IMR-90 (cell line): ENCODE measurements at regions not wholly inside any gene's neighbourhood (a gene's known extent, or its start where the extent isn't known, plus 50 kb on each side); places are given as distances from the start of the nearest gene placed in this dataset.

Experiments used
- ATAC-seq: fragments of 200-7000 bp; cut with Tn5 transposase; 2 replicates; pipeline ENCODE4 v1.9.1; 2020; ENCODE audit warnings: low read depth, mild to moderate bottlenecking, moderate library complexity
- BruUV-seq: library from RNA; stranded (reverse); fragments of 400-500 nt; replicated peaks from 2 replicates; lab custom pipeline; 2021; lab: Mats Ljungman, UMichigan
- CTCF ChIA-PET: fragments of 300-600 bp; formaldehyde crosslinking; extraction: SDS; loops from one replicate; lab custom pipeline; 2021; ENCODE audit warnings: antibody characterized with exemption; lab: Yijun Ruan, JAX
- POLR2A ChIA-PET: fragments of 300-600 bp; sonication (Branson Sonifier 250); formaldehyde crosslinking; loops from one replicate; lab custom pipeline; 2022; ENCODE audit warnings: antibody characterized with exemption; ENCODE audit not compliant: unreplicated experiment; lab: Charles Lee
- DNase-seq: peaks from one replicate; pipeline ENCODE4 v3.0.0; 2013
- H2AFZ ChIP-seq: replicated peaks from 2 replicates; pipeline ENCODE3; 2013; ENCODE audit warnings: low read length, mild to moderate bottlenecking; ENCODE audit not compliant: poor library complexity
- H2AK5ac ChIP-seq: 2 replicates; pipeline ENCODE4 v1.6.1; 2013; ENCODE audit warnings: low read depth, low read length, inconsistent platforms
- H2AK9ac ChIP-seq: replicated peaks from 2 replicates; pipeline ENCODE3; 2013; ENCODE audit warnings: mild to moderate bottlenecking, low read depth, low read length, moderate library complexity; ENCODE audit not compliant: poor library complexity
- H2BK120ac ChIP-seq: 2 replicates; pipeline ENCODE4 v1.6.1; 2013; ENCODE audit warnings: low read depth, low read length, inconsistent platforms
- H2BK15ac ChIP-seq: 3 replicates; pipeline ENCODE4 v1.6.1; 2013; ENCODE audit warnings: low read depth, low read length, inconsistent platforms
- H2BK20ac ChIP-seq: 2 replicates; pipeline ENCODE4 v1.6.1; 2013; ENCODE audit warnings: low read depth, mild to moderate bottlenecking, inconsistent platforms, low read length, moderate library complexity
- H2BK5ac ChIP-seq: 2 replicates; pipeline ENCODE4 v1.6.1; 2013; ENCODE audit warnings: mild to moderate bottlenecking, low read depth, low read length, inconsistent platforms; ENCODE audit not compliant: poor library complexity, severe bottlenecking
- H3K14ac ChIP-seq: replicated peaks from 2 replicates; pipeline ENCODE4 v1.6.1; 2013; ENCODE audit warnings: low read depth, low read length, inconsistent platforms
- H3K18ac ChIP-seq: 2 replicates; pipeline ENCODE4 v1.6.1; 2013; ENCODE audit warnings: low read depth, low read length, control low read depth
- H3K23ac ChIP-seq: 2 replicates; pipeline ENCODE4 v1.6.1; 2013; ENCODE audit warnings: low read depth, low read length, inconsistent platforms
- H3K27ac ChIP-seq: 2 replicates; pipeline ENCODE4 v1.5.1; 2013; ENCODE audit warnings: mild to moderate bottlenecking, control low read depth, low read length; ENCODE audit not compliant: insufficient read depth
- H3K27me3 ChIP-seq: 2 replicates; pipeline ENCODE4 v1.6.1; 2013; ENCODE audit warnings: low read length; ENCODE audit not compliant: control insufficient read depth, insufficient read depth
- H3K36me3 ChIP-seq: 2 replicates; pipeline ENCODE4 v1.6.1; 2013; ENCODE audit warnings: low read length, mixed read lengths; ENCODE audit not compliant: control insufficient read depth, insufficient read depth
- H3K4ac ChIP-seq: 2 replicates; pipeline ENCODE4 v1.6.1; 2013; ENCODE audit warnings: low read depth, low read length, inconsistent platforms
- H3K4me1 ChIP-seq: 2 replicates; pipeline ENCODE4 v1.6.1; 2013; ENCODE audit warnings: low read length, mixed read lengths; ENCODE audit not compliant: control insufficient read depth, insufficient read depth
- H3K4me2 ChIP-seq: 2 replicates; pipeline ENCODE4 v1.6.1; 2013; ENCODE audit warnings: low read depth, mild to moderate bottlenecking, control low read depth, low read length, moderate library complexity
- H3K4me3 ChIP-seq: 2 replicates; pipeline ENCODE4 v1.5.1; 2013; ENCODE audit warnings: low read depth, mild to moderate bottlenecking, control low read depth, low read length, moderate library complexity; ENCODE audit not compliant: insufficient read depth
- H3K56ac ChIP-seq: 2 replicates; pipeline ENCODE4 v1.6.1; 2013; ENCODE audit warnings: low read length, inconsistent platforms; ENCODE audit not compliant: insufficient read depth; ENCODE audit errors: extremely low read depth
- H3K79me1 ChIP-seq, 2 experiments: 2 replicates each; pipeline ENCODE4 v1.6.1; 2013; ENCODE audit warnings: low read length in 2 of 2, inconsistent platforms in 1 of 2, low read depth in 1 of 2
- H3K9ac ChIP-seq: 2 replicates; pipeline ENCODE4 v1.6.1; 2013; ENCODE audit warnings: low read depth, low read length, control low read depth
- H3K9me1 ChIP-seq: 2 replicates; pipeline ENCODE4 v1.6.1; 2013; ENCODE audit warnings: low read length, inconsistent platforms; ENCODE audit not compliant: insufficient read depth
- H3K9me3 ChIP-seq: 2 replicates; pipeline ENCODE4 v1.6.1; 2013; ENCODE audit warnings: low read length; ENCODE audit not compliant: control insufficient read depth, insufficient read depth
- H4K20me1 ChIP-seq: 2 replicates; pipeline ENCODE4 v1.6.1; 2013; ENCODE audit warnings: low read length, inconsistent platforms; ENCODE audit not compliant: insufficient read depth
- H4K5ac ChIP-seq: 2 replicates; pipeline ENCODE4 v1.6.1; 2013; ENCODE audit warnings: mild to moderate bottlenecking, low read depth, low read length, control low read depth
- H4K8ac ChIP-seq, 2 experiments: 2 replicates each; pipeline ENCODE4 v1.6.1; 2013; ENCODE audit warnings: low read depth in 2 of 2, low read length in 2 of 2, control low read depth in 1 of 2, inconsistent platforms in 1 of 2
- H4K91ac ChIP-seq: 2 replicates; pipeline ENCODE4 v1.6.1; 2013; ENCODE audit warnings: low read depth, low read length, inconsistent platforms; ENCODE audit not compliant: insufficient read depth
- FOS ChIP-seq: fragments of 150-350 bp; IDR thresholded peaks from 2 replicates; pipeline ENCODE4 v1.6.1; 2016; ENCODE audit warnings: low read depth, low read length
- MXI1 ChIP-seq: IDR thresholded peaks from 2 replicates; pipeline ENCODE4 v1.6.1; 2012; ENCODE audit warnings: low read depth, mild to moderate bottlenecking, low read length, moderate library complexity, borderline replicate concordance
- RCOR1 ChIP-seq: IDR thresholded peaks from 2 replicates; pipeline ENCODE4 v1.6.1; 2012; ENCODE audit warnings: mild to moderate bottlenecking, low read length, improper control_type of control experiment; ENCODE audit not compliant: insufficient replicate concordance
- SMC3 ChIP-seq: fragments of 150-350 bp; IDR thresholded peaks from 2 replicates; pipeline ENCODE4 v1.6.1; 2016; ENCODE audit warnings: low read depth, mild to moderate bottlenecking, antibody characterized with exemption, low read length, moderate library complexity
- WGBS, 2 experiments: methylation state at CpG; one replicate each; pipeline versions ENCODE4 v1.1.5 to v1.1.7; 2013; ENCODE audit warnings: missing lambda C conversion rate in 2 of 2; ENCODE audit not compliant: insufficient read length in 1 of 2; ENCODE audit errors: extremely low coverage in 2 of 2; 5-methylcytosine and 5-hydroxymethylcytosine counted together
- dilution Hi-C: fragments of 300-500 bp; cut with HindIII; formaldehyde crosslinking; loops from one replicate; pipeline ENCODE4 v1.14.3; 2018; ENCODE audit warnings: low sequenced_read_pairs; ENCODE audit not compliant: unreplicated experiment
- in situ Hi-C: fragments of 300-500 bp; cut with MboI; formaldehyde crosslinking; loops from 3 replicates; pipeline ENCODE4 v1.14.3; 2019; ENCODE audit warnings: low sequenced_read_pairs, inconsistent platforms, mixed read lengths
- intact Hi-C: fragments of 100-400 bp; cut with micrococcal nuclease; formaldehyde crosslinking; loops from 2 replicates; pipeline ENCODE4 v1.10.0; 2022
- TF ChIP-seq, protein P1 (sequence below): fragments of 150-350 bp; IDR thresholded peaks from 2 replicates; pipeline ENCODE4 v1.6.1; 2016; ENCODE audit warnings: low read depth, mild to moderate bottlenecking, low read length, moderate library complexity, borderline replicate concordance

DNA sequence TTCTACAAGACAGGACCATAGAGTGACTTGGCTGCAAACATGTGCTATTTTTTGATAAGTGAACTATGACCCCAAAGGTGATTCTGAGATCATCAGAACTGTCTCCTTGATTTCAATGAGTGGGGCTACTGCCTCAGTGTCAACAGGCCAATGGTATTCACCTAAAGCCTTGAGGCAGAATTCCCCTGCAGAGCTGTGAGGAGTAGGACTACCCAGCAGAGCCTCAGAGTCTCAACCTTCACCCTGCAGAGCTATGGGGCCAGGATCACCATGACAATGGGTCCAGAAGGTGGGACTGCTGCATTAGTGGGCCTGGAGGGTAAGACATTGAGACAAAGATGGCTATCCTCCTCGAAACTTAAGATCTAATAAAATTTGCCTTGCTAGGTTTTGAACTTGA lies 1668.2 kb upstream of the SLC39A10 start:
- Histone ChIP-seq H3K36me3 (no peaks in the 10 kb centered on the region), H3K4ac (no peak overlapping the region), H4K91ac (no peak overlapping the region), H2BK5ac (no peak overlapping the region), H3K27ac (no peak overlapping the region), H3K27me3 (no peaks in the 10 kb centered on the region), H3K9ac (no peak overlapping the region), H3K18ac (no peak overlapping the region), H2BK120ac (no peak overlapping the region), H4K5ac (no peak overlapping the region), H3K4me3 (no peak overlapping the region), H4K20me1 (no peaks in the 10 kb centered on the region), H3K79me1 (no peaks in the 10 kb centered on the region), H2AFZ (no peak overlapping the region), H2AK5ac (no peak overlapping the region), H2BK15ac (no peak overlapping the region), H4K8ac (no peak overlapping the region), H3K9me1 (no peaks in the 10 kb centered on the region), H3K4me2 (no peak overlapping the region), H2AK9ac (no peak overlapping the region), H3K56ac (no peak overlapping the region), H3K23ac (no peak overlapping the region), H2BK20ac (no peak overlapping the region), H3K9me3 (peaks cover 6% of the 10 kb centered on the region), H3K14ac (no peak overlapping the region), H3K4me1 (no peaks in the 10 kb centered on the region)
- DNase-seq (no peak), ATAC-seq (no peak)
- dilution Hi-C loops (no loop called here), intact Hi-C loops (no loop called here), in situ Hi-C loops (no loop called here)
- no TSS peak for BruUV-seq
- POLR2A ChIA-PET, result no interaction called here
- TF ChIP-seq RCOR1, result no peak
- TF ChIP-seq MXI1, result no peak
- TF ChIP-seq, protein P1, sequence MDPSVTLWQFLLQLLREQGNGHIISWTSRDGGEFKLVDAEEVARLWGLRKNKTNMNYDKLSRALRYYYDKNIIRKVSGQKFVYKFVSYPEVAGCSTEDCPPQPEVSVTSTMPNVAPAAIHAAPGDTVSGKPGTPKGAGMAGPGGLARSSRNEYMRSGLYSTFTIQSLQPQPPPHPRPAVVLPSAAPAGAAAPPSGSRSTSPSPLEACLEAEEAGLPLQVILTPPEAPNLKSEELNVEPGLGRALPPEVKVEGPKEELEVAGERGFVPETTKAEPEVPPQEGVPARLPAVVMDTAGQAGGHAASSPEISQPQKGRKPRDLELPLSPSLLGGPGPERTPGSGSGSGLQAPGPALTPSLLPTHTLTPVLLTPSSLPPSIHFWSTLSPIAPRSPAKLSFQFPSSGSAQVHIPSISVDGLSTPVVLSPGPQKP, result no peak
- no peak for TF ChIP-seq FOS
- TF ChIP-seq SMC3, result no peak
- CTCF ChIA-PET, result no interaction called here
- no CpG with 5 or more reads among the region's 1 CpG for WGBS, 2 experiments
